ENCODE measurements at regions not wholly inside any gene's neighbourhood (a gene's known extent, or its start where the extent isn't known, plus 50 kb on each side); places are given as distances from the start of the nearest gene placed in this dataset.

- TF ChIP-seq, protein P1, sequence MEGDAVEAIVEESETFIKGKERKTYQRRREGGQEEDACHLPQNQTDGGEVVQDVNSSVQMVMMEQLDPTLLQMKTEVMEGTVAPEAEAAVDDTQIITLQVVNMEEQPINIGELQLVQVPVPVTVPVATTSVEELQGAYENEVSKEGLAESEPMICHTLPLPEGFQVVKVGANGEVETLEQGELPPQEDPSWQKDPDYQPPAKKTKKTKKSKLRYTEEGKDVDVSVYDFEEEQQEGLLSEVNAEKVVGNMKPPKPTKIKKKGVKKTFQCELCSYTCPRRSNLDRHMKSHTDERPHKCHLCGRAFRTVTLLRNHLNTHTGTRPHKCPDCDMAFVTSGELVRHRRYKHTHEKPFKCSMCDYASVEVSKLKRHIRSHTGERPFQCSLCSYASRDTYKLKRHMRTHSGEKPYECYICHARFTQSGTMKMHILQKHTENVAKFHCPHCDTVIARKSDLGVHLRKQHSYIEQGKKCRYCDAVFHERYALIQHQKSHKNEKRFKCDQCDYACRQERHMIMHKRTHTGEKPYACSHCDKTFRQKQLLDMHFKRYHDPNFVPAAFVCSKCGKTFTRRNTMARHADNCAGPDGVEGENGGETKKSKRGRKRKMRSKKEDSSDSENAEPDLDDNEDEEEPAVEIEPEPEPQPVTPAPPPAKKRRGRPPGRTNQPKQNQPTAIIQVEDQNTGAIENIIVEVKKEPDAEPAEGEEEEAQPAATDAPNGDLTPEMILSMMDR (IDR thresholded peaks at IDR 0.05), result no peak
- no peak for TF ChIP-seq POLR2A (IDR thresholded peaks at IDR 0.05)
Observed at GRCh38 chr12:107337346-107338095, 244.2 kb upstream of the CRY1 start.

All from testis (tissue), 2 donors.